MV-4-11 (cell line): ENCODE measurements at regions not wholly inside any gene's neighbourhood (a gene's known extent, or its start where the extent isn't known, plus 50 kb on each side); places are given as distances from the start of the nearest gene placed in this dataset.
"Not testable (repeated sequence)": the region's sequence is repeated elsewhere in the genome, so short reads cannot be mapped to it uniquely, and the experiment has no call there.

Experiments
- DNase-seq: peaks from one replicate; lab custom pipeline; 2025; lab: John Stamatoyannopoulos, UW

GRCh38 chr1:213324859-213325258 lies 273.8 kb downstream of the RPS6KC1 start:
- DNase-seq: no peak

- DNase-seq: peak; percentile 11
These were observed 274.4 kb downstream of the RPS6KC1 start for GRCh38 chr1:213325482-213325881.

DNA sequence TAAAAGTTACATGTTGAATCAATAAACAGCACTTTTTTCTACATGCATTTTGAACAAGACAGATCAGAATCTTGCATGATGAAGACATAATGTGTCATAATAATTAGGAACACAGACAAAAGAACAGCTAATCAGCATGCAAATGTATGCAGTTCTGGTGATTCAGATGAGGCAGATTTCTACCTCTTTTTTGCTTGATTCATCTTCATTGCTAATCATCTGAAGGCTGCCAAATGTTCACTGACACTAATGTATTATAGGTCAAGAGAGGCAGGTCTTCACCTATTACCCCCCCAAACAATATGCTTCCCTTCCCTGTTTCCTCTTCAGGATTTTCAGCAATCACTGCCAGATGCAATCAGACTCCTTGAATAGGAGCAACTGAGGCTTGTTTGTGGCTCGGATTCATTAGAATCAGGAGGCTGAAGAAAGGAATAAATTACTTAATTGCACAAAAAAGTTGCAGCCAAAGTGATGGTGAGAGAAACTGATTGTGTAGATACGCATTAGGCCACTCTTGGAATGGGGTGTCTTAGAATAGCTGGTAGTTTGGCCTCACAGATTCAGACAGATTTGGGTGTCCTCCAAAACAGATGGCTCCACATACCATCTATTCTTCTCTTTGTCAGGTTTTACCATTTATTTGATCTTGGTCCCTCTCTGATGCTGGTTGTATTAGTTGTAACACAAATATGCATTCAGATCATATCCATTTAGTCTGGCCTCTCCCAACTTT lies 275.4 kb downstream of the RPS6KC1 start:
- no peak for DNase-seq

DNA sequence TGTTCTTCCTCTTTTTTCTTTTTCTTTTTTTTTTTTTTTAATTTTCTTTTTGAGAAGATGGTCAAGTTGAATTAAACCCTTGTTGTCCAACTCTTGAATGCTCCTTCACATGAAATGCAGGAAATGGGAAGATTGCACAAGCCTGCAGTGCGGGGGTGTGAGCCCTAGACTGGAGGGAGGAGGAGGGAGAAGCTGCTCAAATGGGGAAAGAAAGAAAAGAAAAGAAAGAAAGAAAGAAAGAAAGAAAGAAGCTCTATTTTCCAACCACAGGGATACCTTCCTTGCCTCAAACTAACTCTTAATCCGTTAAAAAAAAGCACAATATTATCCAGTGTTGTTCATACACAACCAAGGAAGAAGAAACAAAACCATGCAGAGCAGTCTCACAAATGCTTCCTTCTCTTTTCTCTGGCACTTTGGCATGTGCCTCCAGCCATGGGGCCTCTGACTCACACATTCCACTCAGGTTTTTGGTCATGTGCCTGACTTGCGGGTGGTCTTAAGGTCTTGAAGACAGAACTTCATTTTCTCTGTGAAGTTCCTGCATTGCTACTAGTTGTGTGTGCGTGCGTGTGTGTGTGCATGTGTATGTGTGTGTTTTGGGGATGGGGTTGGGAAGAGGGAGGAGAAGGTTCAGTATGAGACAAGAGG lies 276.1 kb downstream of the RPS6KC1 start:
- DNase-seq: peak; percentile 94

DNA sequence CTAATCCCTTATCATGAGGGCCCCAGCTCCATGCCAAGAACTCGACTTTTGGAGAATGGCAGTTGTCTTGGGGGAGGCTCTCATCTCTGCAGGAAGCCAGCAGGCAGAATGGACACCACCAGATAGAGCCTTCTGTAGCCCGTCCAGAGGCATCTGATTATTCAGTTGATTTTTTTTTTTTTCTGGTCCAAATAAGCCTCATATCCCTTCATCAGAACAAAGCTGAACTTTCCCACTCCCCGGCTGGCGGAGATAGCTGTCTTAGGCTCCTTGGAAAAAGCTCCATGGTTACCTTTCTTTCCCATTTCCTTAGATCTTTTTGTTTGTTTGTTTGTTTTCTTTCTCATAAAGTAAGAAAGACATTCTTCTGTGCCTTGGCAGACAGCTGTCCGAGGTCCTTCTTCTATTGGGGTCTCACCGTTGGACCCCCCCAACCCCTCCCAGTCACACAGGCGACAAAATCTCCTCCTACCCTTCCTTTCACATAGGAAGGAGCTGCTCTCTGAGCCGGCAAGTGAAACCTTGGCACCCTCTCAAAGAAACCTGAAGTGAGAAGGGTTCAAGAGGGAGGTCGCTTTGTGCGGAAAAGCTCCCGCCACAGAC lies 278.5 kb downstream of the RPS6KC1 start:
- no peak for DNase-seq

DNA sequence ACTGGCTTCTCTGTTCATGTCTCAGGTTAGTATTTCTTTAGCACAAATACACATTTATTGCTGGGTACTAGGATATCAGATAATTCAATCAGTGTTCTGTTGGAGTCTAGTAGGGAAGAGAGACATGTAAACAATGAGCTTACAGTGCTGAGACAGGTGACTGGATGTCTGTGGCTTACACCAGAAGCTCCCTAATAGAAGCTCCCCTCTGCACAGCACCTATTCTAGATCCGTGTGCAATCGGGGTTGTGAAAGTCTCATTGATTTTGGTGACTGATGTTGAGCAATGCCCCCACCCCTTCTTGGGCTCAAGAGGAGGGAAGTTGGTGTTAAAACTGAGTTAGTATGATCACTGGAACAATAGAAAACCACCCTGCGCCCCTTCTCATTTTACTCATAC lies 279.2 kb downstream of the RPS6KC1 start:
- peak; percentile 70 for DNase-seq

- no peak for DNase-seq
These were observed 280.7 kb downstream of the RPS6KC1 start for GRCh38 chr1:213331631-213332175.

DNA sequence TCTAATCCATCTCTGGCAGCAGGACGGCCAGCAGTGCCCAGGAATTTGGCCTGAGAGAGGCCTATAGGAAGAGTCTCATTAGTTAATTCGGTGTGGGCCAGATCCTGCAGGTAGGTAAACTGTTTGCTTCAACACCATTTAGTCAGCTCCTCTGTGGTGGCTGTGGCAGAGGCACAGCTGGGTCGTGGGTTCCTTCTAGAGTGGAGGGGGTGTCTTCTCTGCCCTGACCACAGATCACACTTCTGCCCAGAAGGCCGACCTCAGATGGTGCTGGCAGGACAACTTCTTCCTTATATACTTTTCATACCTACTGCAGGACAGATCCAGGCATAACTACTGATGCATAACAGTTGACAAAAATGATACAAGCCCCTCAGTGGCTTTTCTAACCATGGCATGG lies 281.4 kb downstream of the RPS6KC1 start:
- peak; percentile 76 for DNase-seq

- DNase-seq: no peak
These were observed 282.1 kb downstream of the RPS6KC1 start for GRCh38 chr1:213333121-213333520.

DNA sequence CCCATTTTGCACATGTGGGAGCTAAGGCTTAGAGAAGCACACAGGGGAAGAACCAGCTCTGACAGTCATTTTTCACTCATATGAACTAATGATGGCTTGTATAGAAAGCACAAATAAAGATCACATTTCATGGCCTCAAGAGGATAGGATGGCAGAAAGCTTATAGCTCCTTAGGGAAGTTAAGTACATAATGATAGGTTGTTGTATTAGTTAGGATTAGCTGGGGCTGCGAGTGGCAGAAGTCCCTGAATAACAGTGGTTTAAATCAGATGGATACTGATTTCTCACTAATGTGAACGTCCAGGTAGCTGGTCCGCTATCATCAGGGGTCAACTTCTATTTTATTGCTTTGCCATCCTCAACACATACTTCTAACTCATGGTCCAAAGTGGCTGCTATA lies 284.0 kb downstream of the RPS6KC1 start:
- no peak for DNase-seq

DNA sequence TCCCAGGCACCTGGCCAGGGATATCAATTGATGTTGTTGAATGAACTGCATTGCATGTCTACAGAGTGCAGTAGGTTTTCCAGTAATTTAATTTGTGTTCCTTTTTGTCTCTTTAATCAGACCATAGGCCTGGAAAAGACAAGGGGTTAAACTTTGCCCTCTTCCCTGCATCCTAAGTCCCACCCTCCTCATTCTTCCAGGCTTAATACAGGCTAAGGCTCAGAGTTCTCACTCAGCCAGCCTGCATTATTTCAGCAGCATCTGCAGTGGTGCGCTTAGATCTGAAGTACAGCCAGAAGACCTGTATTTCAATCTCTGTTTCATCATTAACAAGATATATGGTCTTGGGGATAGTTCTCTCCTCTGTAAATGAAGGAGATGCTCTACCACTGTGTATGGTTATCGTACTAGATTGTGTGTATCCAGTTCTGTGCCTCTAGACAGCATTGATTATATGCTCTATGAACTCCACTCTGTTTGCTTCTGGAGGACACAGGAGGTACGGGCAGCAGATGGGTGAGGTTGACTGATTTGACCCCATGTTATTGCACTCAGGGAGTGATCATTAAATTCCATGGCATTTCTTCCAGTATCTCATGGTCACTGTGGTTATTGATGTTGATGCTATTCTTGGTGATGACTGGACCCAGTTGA lies 286.1 kb downstream of the RPS6KC1 start:
- DNase-seq: no peak

DNA sequence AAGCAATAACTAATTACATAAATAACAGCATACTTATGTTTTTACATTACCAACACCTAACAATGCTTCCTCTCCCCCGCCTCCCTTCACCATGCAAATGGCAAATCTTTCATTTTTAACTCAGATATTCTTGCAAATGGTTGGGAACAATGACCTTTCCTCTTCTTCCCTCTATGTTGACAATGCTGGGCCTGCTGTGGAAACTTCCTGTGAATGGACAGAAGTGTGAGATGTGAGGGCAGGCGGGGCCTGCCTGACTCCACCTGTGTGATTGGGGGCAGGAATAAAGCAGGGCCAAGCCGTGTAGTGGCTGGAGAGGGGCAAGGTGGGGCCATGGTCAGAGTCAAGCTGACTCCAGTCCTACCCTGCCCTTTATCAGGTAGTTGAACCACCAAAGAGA lies 289.6 kb downstream of the RPS6KC1 start:
- DNase-seq: no peak

GRCh38 chr1:213345621-213346020 lies 294.6 kb downstream of the RPS6KC1 start:
- DNase-seq: no peak

GRCh38 chr1:213357403-213357802 lies 306.4 kb downstream of the RPS6KC1 start:
- DNase-seq: no peak

GRCh38 chr1:213358368-213358767 lies 307.3 kb downstream of the RPS6KC1 start:
- not testable (repeated sequence) for DNase-seq

DNA sequence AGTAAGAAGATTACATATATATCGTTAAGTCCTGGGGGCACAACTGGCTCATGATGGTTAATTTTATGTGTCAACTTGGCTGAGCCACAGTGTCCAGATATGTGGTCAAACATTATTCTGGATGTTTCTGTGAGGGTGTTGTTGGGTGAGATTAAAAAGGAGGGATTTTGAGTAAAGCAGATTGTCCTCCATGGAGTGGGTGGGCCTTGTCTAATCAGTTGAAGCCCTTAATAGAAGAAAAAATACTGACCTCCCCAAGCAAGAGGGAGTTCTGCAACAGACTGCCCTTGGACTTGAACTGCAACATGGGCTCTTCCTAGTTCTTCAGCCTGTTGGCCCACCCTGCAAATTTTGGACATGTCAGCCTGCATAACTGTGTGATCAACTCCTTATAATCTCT lies 311.6 kb downstream of the RPS6KC1 start:
- DNase-seq: no peak

GRCh38 chr1:213366141-213366831 lies 315.2 kb downstream of the RPS6KC1 start:
- no peak for DNase-seq

GRCh38 chr1:213369465-213369864 lies 318.4 kb downstream of the RPS6KC1 start:
- no peak for DNase-seq

GRCh38 chr1:213370523-213370922 lies 319.5 kb downstream of the RPS6KC1 start:
- no peak for DNase-seq

DNA sequence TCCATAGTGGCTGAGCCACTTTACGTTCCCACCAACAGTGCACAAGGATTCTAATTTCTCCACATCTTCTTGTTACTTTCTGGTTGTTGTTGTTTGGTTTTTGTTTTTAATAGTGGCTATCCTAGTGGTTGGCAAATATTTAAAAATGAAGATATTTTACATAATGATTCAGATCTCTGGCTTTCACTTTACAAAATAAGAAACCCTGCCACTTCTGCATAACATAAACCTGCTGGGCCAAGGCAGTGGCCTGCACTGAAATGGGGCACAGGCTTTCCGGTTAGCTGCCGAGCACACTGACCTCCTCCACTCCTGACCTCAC lies 320.4 kb downstream of the RPS6KC1 start:
- no peak for DNase-seq

- DNase-seq: no peak
These were observed 321.0 kb downstream of the RPS6KC1 start for GRCh38 chr1:213371847-213372619.
